ENCODE measurements at regions not wholly inside any gene's neighbourhood (a gene's known extent, or its start where the extent isn't known, plus 50 kb on each side); places are given as distances from the start of the nearest gene placed in this dataset.
"Not testable (repeated sequence)": the region's sequence is repeated elsewhere in the genome, so short reads cannot be mapped to it uniquely, and the experiment has no call there.

DNA sequence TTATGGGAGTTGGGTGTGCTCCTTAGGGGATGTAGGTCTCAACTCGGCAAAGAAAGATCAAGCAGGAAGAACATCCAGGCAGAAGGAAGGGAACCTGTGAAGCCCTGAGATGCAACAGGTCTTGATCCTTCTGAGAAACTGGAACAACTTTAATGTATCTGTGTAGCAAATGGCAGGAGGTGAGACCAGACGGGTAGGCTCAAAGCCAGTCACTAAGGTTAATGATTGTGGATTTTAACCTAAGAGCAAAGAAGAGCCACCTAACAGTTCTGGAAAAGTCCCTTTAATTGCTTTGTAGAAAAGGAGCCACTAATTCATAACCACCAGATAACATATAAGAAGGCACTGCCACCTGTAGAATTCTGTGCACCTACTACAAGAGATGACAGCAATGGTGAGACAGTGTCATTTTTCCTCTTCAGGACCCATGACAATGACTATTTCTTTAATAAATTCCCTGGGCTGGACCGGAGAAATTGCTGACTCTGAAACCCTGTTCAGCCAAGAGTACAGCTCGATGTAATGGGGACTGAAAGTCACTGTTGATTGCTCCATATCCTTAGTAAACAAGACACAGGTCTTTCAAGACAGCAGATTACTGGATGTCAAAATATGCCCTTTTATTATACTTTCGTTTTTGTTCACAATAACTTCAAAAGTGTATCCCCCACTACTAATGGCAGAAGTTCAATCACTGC, 326.2 kb downstream of the CBLN4 start:
- no peak for DNase-seq

DNA sequence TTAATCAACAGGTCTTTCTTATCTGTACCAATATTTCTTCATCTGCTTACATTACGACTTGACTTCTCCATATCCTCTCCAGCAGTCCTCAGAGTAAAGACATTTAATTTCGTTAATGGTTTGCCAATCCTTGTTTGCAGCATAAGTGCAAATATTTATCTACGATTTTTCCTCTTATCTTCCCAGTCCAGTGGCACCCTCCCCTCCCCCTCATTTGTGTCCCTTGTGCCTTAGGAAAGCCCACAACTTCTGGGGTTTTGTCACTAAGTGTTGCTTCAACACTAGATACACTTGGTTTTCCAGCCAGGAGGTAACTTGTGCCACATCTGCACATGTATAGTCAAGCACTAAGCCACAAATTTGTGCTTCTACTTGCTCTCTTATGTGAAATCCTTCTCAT, 327.2 kb downstream of the CBLN4 start:
- DNase-seq: no peak

DNA sequence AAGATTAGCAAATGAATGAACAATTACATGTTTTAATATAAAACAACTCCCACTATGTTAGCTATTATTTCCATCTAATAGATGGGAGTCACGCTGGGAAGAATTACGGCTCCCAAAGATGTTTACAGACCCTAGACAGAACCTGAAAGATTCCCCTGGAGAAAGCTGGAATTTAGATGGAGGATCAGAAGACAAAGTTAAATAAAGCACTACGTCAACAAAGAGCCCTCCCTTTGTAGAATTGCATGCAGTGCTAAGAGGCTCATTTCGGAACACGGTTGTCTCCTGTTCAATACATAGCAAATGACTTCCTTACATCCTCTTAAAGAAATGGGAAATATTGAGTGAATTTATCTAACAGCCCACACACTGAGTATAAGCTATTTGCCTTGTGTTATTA, 328.3 kb downstream of the CBLN4 start:
- no peak for DNase-seq

DNA sequence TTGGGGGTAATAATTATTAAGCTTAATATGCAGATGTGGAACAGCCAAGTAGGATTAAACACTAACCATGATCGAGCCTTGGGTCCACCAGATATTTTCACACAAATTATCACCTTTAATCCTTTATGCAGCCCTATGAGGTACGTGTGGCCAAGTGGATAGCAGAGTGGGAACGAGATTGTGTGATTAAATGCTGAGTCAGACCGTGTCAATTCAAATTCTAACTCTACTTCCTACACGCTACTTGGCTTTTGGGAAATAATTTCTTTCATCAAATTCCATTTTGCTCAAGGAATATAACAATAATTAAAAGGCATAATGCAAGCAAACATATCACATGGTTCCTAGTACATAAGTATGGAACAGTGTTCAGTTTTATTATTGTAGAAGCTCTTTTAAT, 329.2 kb downstream of the CBLN4 start:
- DNase-seq: no peak

DNA sequence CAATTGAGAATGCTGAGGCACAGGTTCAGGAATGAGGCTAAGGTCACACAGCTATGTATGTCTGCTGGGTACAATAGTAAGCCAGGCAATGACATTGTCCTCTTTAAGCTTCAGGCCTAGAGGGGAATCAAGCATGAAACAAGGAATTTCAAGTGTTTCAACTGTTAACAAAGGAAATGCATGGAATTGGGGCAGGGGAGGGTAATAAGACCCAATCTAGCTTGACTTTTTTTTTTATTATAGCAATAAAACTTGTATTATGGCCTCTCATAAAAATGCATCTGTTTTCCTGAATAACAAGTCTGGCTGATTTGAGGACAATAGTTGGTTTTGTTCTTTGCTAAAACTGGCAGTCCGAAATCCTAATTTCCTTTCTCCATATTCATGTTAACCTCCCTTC, 336.7 kb downstream of the CBLN4 start:
- DNase-seq: no peak

DNA sequence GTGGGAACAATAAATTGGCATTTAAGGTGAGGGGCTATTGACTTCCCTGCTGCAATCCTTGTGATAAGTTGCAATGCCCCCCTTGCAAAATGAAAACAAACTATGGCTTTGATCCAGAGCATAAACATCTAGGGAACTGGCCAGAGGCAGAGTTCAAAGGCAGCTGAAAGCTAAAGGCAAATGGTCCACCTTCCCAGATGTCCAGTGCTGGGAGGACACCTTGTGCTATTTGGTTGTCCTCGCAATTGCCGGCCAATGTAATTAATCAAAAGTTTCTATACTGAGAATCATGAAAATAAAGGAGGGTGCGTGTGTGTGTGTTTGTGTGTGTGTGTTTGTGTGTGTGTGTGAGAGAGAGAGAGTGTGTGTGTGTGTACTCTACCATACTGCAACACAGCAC, 337.4 kb downstream of the CBLN4 start:
- DNase-seq: no peak

DNA sequence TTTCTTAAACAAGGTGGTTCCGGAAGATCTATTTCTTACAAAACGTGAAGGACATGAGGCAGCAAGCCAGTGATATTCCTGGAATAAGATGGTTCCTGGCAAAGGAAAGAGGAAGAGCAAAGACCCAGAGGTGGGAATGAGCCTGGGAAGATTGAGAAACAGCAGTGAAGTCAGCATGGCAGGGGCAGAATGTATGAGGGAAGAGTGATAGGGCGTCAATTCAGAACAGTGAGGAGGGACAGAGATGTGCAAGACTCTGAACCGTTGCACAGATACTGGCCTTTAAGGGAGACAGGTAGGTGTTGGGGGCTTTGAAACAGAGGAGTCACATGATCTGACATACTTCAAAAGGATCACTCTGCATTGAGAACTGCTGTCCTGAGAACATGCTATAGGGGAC, 338.3 kb downstream of the CBLN4 start:
- no peak for DNase-seq

DNA sequence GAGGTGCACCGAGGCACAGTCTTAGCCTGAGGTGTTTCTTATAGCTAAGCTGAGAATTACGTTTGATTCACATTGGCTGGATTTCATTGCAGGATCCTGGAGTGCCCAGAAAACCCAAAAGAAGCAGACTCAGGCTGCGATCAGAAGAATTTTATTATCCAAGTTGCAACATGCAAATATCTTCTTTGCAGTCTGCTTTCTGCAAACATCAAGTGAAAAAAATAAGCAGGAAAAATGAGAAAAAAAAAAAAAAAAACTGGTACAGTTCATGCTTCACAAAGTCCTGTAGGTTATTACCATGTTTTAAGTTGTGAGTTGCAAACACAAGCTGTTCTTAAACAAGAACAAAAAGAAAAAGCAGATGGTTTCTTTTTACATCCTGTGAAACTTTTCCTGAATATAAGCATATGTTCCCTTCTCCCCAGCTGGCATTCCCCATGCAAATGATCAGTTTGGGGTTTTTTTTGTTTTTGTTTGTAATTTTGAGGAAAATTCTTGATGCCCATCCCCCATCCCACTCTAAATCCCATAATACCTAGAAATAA, 349.0 kb downstream of the CBLN4 start:
- no peak for DNase-seq

DNA sequence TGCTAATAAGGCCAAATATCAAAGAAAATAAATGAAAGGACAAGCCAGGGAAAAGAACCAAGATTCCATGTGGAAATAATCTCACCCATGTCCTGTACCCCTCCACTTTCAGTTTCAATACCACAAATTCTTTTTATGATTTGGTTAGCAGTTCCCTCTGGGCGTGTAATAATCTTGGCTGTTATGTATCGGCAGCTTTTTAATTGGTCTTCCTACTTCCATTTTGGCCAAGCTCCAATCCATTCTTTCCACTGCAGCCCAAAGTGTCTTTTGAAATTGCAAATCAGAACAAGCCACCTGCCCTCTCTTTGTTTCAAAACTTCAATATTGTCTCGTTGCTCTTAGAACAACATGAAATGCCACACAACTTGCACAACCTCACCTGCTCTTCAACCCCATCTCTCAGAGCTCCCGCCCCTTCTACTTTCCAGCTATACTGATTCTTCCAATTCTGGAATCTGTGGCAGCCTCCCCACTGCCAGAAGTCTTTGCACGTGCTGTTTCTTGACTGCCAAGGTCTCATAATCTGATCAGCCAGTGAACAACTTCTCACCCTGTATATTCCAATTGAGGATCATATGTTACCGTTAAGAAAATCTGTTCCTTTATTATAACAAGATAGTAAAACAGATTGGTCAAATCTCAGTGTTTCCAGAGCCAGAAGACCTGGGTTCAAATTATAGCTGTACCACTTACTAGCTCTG, 354.5 kb downstream of the CBLN4 start:
- no peak for DNase-seq

DNA sequence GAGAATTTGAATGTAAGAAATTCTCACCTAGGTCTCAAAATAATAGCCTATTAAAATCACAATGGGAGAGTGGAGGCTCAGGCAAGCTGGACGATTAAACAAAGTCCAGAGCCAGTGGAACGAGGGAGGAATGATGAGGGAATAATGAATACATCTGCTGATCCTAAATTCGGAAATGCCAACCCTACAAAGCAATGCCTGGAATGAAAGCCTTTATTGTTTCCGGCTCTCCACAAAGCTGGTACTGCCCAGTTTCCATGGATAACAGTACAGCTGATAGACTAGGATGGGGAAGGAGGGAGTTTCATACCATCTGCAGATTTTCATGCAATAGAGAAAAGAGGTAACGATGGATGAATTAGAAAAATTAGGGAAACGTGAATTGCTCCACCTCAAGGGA, 356.1 kb downstream of the CBLN4 start:
- DNase-seq: no peak

DNA sequence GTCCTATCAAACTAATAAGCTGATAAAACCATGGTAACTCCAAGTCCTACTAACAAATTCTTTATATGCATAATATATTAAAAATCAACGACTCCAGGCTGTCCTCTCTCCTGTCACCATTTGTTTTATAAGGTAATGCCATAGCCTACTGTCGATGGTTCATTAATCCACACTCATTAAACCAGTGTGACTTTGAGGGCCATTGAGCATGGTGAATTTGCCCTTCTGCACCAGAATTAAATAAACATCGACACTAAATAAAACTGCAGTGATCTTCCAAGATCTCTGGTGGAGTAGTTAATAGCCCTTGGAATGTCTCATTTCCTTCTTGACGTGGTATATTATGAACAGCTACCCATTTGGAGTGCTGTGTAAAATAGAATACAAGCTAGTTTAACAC, 358.5 kb downstream of the CBLN4 start:
- no peak for DNase-seq

DNA sequence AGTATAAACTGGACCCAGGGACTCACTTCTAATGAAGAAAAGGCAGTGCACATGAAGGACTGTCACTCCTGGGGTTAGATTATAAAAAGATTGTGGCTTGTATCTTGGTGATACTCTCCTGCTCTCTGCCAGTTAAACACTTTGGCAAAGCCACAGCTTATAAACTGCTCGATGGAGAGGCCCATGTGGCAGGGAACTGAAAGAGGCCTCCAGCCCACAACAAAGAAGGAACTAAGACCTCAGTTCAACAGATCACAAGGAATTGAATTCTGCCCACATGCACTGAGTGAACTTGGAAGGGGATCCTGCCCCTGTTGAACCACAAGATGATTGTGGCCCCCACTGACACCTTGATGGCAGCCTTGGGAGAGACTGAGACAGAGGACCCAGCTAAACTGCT, 363.8 kb downstream of the CBLN4 start:
- no peak for DNase-seq

DNA sequence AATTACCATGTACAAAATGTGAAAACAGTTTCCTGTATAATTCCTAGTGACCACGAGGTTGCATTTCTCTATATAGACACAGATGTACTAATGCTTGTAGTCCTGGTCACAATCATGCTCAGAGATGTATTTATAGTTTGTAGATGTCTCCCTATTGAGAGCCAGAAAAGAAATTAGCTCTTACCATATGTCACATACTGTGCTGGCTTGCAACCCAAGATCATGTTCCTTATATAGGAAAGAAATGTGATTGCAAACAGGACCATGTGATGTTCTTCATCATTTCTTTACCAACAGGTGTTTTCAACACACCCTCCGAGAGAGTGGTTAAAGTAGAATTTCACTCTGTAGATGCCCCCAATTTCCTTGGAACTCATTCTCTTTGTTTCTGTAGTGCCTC, 369.4 kb downstream of the CBLN4 start:
- DNase-seq: no peak

DNA sequence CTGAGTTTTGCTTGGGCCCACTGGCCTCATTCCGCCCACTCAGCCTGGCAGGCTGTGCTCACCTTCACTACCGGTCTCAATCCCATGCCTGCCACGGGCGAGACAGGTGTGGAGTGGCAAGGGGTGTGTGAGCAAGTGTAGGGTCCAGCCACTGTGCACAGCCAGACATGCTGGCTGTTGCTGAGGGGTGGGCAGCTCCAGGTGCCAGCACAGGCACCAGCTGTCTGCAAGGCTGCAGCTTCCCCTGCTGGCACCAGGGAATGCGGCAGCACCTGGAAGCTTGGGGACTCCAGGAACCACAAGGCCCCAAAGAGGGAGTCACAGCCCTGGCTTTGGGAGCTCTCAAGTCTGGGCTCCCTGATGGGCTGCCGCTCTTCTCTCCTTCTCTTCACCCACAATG, 372.7 kb downstream of the CBLN4 start:
- no peak for DNase-seq

DNA sequence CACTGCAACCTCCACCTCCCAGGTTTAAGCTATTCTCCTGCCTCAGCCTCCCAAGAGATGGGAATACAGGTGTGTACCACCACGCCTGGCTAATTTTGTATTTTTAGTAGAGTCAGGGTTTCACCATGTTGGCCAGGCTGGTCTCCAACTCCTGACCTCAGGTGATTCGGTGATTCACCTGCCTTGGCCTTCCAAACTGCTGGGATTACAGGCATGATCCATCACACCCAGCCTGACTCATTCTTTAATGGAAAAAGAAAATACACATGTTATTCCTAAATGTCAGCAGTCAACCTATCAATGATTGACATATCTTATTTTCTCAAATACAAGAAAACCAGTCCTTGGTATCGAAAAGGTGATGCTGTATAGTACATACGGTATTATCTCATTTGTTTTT, 376.2 kb downstream of the CBLN4 start:
- not testable (repeated sequence) for DNase-seq

DNA sequence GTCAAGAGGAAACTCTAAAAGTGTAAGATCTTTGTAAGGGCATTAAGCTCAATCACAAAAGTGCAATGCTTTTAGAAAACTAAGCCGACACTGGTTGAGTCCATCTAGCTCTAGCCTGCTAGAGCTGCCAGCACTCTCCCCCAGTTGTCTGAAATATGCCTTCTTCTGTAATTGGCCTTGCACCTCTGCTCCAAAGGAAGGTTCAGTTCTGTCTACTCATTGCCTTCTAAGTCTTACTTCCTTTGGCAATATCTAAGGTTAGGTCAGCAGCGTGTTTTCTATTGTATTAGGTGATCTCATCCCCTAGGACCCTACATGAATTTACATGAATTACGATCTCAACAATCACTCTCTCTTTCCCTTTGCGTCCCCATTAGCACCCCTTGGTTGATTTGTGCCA, 378.6 kb downstream of the CBLN4 start:
- DNase-seq: no peak

DNA sequence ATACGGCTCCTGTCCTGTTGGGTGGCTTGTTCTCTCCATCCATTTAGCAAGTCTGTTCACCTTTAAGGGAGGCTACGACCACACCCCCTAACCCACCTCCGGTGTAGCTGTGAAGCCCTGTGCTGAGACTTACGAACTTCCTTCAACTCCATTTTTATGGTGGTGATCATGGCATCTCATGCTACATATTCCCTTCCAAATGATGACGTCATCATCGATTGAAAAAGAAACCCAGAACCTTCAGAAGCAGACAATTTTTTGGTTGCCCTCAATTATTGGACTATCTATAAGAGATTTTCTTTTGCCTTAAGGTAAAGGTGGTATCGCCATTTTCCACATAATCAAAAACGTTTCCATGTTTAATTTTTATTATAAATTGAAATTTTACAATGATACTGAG, 389.0 kb downstream of the CBLN4 start:
- DNase-seq: no peak

DNA sequence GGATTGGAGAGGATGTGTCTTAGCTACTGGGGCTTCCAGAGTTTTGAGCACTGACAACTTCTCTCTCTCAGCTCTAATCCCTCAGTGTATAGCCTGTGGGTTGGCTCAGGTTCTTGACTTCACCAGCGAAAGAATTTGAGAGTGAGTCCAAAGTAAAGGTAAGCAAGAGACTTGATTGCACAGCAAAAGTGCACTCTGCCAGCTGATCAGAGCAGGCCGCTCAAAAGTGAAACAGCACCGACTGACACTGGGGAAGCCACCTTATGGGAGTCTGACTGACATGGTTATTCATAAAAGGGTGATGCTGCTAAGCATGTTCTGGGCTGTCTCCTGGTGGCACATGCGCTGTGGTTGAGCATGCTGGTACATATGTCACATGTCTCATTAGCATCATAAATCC, 389.5 kb downstream of the CBLN4 start:
- no peak for DNase-seq

DNA sequence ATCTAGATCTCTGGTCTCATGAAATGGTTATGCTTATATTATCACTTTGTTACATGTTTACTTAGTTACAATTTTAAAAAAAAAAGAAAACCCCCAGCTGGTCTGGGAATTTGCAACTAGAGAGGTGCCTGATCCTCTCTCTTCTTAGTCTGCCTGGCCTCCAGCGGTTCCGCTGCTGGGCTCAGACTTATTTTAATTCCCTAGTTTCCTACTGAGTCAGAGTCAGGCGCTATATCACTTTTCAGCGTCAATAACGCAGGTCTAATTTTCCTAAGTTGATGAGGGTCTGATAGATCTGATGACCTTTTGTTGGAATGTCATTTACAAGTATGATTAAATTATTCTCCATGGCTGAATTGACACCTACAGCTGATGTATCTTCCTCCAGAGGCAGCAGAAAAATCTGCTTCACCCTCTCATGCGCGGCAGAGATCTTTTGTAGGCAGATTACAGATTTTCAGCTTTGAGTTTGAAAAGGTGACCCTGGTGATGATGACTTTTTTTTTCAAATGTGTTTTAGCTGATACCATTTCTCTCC, 391.0 kb downstream of the CBLN4 start:
- DNase-seq: no peak

DNA sequence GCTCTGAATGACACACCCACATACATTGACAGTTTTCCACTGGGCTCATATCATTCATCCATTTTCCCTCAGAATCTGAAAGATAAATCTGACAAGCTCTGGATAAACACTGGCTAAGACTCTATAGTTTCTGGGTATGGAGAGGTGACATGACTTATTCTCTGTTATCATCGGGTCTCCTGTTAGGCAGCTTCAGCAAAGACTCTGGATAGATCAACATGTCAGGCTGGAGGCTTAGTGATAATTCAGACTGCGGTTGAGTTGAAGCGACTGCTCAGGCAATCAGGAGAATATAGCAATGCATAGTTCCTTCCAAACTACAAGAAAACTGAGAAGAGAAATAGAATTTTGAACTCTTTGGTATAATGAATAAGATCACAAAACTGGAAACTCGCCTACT, 394.6 kb downstream of the CBLN4 start:
- no peak for DNase-seq

DNA sequence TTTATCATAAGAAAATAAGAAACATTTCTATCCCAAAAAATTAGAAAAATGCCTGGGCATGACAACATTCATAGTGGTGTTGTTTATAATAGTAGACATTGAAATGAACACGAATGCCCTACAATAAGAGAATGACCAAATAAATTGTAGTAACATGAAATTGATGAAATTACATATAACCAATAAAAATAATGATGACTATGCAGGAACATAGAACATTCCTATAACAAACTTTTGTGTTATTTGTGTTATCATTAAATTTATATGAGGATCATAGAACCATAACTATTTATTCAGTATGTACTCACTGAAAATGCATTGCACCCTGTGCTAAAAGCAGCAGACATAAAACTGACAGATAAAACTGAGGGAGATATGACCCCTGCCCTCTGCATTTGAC, 399.7 kb downstream of the CBLN4 start:
- DNase-seq: no peak

DNA sequence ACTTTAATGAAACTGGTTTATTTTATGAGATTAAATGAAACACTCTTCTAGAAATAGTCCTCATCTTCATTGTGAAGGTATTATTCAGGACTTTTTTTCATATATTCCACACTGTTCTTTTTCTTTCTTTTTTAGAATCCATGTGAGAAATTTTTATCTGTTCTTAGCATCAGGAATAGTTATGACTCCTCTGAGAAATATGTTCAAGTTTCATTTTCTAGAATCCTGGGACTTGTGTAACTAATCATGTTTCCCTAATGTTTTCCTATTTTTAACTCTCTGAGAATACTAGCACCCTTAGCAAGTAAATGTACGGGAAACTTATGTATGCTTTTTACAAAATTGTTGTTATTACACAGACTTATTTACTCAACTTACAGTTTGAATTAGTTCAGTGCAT, 407.8 kb downstream of the CBLN4 start:
- no peak for DNase-seq

DNA sequence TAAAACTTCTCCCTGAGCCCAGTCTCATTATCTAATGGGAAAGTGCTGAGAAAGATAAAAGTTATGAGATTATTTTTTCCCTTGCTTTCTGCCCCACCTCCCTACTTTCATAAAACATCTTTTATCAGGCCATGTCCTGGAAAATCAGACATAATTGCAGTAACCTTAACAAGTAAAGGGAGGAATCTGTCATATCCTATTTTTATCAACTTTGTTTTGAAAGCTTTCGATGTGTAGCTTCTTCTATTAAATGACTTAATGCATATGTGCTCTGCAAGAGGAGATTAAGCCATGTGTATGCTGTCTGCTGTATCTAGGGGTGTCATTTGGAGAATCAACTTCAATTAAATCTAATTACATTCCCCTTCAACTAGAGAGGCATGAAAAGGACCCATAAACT, 408.9 kb downstream of the CBLN4 start:
- DNase-seq: no peak

DNA sequence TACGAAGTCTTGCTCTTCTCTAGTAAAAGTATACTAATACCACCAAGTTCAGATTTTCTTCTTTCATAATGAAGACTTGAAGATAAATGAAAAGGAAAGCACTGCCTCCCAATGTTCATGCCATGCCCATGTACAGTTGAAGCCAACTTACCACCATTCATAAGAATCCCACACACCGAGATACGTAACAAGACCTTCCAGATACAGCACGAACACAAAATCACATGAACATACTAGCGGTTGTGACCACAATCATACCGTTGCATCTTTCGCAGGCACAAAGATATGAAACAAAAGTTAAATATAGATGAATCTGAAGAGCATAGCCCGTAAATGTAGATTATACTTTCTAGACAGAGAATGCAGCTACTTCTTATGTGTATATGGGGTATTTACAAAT, 412.5 kb downstream of the CBLN4 start:
- no peak for DNase-seq

DNA sequence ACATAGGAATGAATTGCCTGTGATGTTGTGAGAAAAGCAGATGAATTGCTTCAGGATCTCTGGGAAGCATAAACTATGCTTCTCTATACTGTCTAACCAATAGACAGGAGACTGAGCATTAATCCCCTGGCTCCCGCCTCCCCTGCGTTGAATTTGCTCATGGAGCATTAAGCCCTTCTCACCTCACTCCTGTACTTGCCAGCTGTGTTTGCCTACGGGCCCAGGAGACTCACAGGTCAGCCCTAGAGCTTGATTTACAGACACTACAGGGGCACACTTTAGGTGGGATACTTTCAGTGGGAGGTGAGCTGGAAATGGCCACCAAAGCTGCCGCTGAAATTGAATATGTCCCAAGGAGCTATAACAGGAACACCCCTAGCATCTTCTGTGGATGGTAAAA, 418.7 kb downstream of the CBLN4 start:
- DNase-seq: no peak

All from NCI-H187 treated with DMSO at 0.1 percent for 48 hours (cell line).